Stomach (tissue), 8 donors: ENCODE measurements at regions not wholly inside any gene's neighbourhood (a gene's known extent, or its start where the extent isn't known, plus 50 kb on each side); places are given as distances from the start of the nearest gene placed in this dataset.

Experiments used
- DNase-seq, 2 donors: peaks; one replicate each; pipeline versions ENCODE4 v3.0.0 to v3.0.0-alpha.2; 2013 to 2019
- H3K27ac ChIP-seq, 5 donors: fragments of 200-600 bp in 4 of 5; sonication (generic) in 4 of 5; one replicate each; pipeline ENCODE4 v1.5.1; 2013 to 2019; ENCODE audit warnings: mild to moderate bottlenecking in 1 of 5, moderate library complexity in 1 of 5
- H3K27me3 ChIP-seq, 3 donors: fragments of 200-600 bp; sonication (generic); one replicate each; pipeline ENCODE4 v1.5.1; 2017 to 2019; ENCODE audit warnings: mixed run types in 1 of 3
- H3K36me3 ChIP-seq, 4 donors: fragments of 200-600 bp; sonication (generic); 1 replicate in 3 of 4; 2 replicates in 1 of 4; pipeline ENCODE4 v1.5.1; 2016 to 2019
- H3K4me1 ChIP-seq, 4 donors: fragments of 200-600 bp; sonication (generic); one replicate each; pipeline ENCODE4 v1.5.1; 2016 to 2019
- H3K4me3 ChIP-seq, 4 donors: fragments of 200-600 bp; sonication (generic) in 3 of 4; one replicate each; pipeline ENCODE4 v1.5.1; 2016 to 2019; ENCODE audit warnings: mild to moderate bottlenecking in 1 of 4
- H3K9me3 ChIP-seq, 4 donors: fragments of 200-600 bp; sonication (generic); one replicate each; pipeline ENCODE4 v1.5.1; 2016 to 2019
- EP300 ChIP-seq: sonication (generic); formaldehyde crosslinking; IDR thresholded peaks from one replicate; pipeline ENCODE4 v1.6.1; 2017; ENCODE audit warnings: antibody characterized with exemption
- POLR2A ChIP-seq, 4 donors: fragments of 450-650 bp; IDR thresholded peaks; one replicate each; pipeline ENCODE4 v1.6.1; 2016; ENCODE audit warnings: antibody characterized with exemption in 4 of 4, control low read depth in 2 of 4, mild to moderate bottlenecking in 1 of 4, moderate library complexity in 1 of 4
- POLR2AphosphoS5 ChIP-seq, 3 donors: sonication (generic); formaldehyde crosslinking; IDR thresholded peaks; one replicate each; pipeline ENCODE4 v1.6.1; 2016; ENCODE audit warnings: antibody characterized with exemption in 3 of 3
- WGBS, 5 donors: extraction: QIAGEN DNeasy Blood & Tissue Kit in 3 of 5; methylation state at CpG; one replicate each; pipeline versions ENCODE4 v1.1.5 to v1.1.7; 2013 to 2018; 5-methylcytosine and 5-hydroxymethylcytosine counted together
- intact Hi-C: fragments of 100-400 bp; cut with DNase I; formaldehyde crosslinking; loops from one replicate; pipeline ENCODE4 v1.15.1; 2023; ENCODE audit warnings: low total_unique reads
- TF ChIP-seq, protein P1 (sequence below), 7 experiments: fragments of 450-650 bp in 4 of 7; fragments of 200-600 bp in 3 of 7; sonication (generic) in 3 of 7; IDR thresholded peaks; one replicate each; pipeline ENCODE4 v1.5.1; 2016 to 2019; ENCODE audit warnings: antibody characterized with exemption in 7 of 7, control low read depth in 2 of 7, mild to moderate bottlenecking in 1 of 7
- donor health status: healthy with polysubstance abuse.
- donor health status: Bipolar disorder and iron deficiency.
- donor health status: healthy.

DNA sequence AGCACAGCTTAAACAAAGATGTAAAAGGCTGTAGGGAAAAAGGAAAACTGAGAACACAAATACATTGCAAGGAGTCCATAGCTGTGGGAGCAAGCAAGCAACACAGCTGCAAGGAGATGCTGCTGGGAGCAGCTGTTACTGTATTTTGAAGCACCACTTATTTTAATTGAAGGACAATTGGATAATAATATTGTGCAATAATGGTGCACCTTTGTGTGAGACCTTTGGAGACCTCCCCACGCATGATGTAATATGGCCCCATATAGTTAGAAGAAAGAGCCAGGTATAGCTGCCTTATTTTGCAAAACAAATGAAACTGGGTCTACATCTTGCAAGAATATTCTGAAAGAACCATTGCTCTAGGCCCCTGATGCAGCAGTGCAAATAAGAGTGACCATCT is 191.1 kb upstream of the KIRREL3 start:
- intact Hi-C loops = no loop called here
- H3K27ac ChIP-seq = no peak overlapping the region
- TF ChIP-seq EP300 (no peak), POLR2AphosphoS5 (IDR thresholded peaks at IDR 0.05) (no peak), POLR2A (IDR thresholded peaks at IDR 0.05) (no peak)
- TF ChIP-seq, protein P1, sequence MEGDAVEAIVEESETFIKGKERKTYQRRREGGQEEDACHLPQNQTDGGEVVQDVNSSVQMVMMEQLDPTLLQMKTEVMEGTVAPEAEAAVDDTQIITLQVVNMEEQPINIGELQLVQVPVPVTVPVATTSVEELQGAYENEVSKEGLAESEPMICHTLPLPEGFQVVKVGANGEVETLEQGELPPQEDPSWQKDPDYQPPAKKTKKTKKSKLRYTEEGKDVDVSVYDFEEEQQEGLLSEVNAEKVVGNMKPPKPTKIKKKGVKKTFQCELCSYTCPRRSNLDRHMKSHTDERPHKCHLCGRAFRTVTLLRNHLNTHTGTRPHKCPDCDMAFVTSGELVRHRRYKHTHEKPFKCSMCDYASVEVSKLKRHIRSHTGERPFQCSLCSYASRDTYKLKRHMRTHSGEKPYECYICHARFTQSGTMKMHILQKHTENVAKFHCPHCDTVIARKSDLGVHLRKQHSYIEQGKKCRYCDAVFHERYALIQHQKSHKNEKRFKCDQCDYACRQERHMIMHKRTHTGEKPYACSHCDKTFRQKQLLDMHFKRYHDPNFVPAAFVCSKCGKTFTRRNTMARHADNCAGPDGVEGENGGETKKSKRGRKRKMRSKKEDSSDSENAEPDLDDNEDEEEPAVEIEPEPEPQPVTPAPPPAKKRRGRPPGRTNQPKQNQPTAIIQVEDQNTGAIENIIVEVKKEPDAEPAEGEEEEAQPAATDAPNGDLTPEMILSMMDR (IDR thresholded peaks at IDR 0.05) = no peak
- no peaks in the 10 kb centered on the region for H3K36me3 ChIP-seq
- H3K9me3 ChIP-seq = no peaks in the 10 kb centered on the region
- H3K27me3 ChIP-seq = no peaks in the 10 kb centered on the region
- no peak for DNase-seq
- 79 to 92% (median 89%) methylated on average over 1 of the region's 1 CpG for WGBS, 5 donors
- no peak overlapping the region for H3K4me3 ChIP-seq
- no peaks in the 10 kb centered on the region for H3K4me1 ChIP-seq

DNA sequence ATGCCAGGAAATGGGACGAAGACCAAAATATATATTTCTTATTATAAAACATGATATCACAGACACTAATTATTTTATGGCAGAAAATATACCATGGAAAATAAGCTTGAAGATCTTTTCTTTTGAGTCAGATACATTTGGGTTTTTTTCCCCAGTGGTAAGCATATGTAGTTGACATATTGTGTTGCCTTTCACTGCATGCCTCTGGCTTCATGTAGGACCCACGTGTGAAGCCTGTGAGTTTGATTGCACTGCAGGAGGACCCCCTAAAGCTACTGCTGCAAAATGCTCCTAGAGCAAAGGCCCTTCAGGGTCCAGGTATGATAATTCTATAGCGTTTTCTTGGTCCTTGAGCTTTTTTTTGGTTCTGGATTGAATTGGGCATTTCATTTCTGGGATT is 190.7 kb upstream of the KIRREL3 start:
- no peaks in the 10 kb centered on the region for H3K36me3 ChIP-seq
- H3K27ac ChIP-seq = no peak overlapping the region
- H3K4me3 ChIP-seq = no peak overlapping the region
- DNase-seq = no peak
- no peaks in the 10 kb centered on the region for H3K4me1 ChIP-seq
- WGBS, 5 donors = 53 to 73% (median 55%) methylated on average over 3 of the region's 3 CpGs
- intact Hi-C loops = no loop called here
- H3K27me3 ChIP-seq = no peaks in the 10 kb centered on the region
- TF ChIP-seq, protein P1 (IDR thresholded peaks at IDR 0.05) = no peak
- no peak for TF ChIP-seq POLR2AphosphoS5 (IDR thresholded peaks at IDR 0.05)
- no peak for TF ChIP-seq POLR2A (IDR thresholded peaks at IDR 0.05)
- no peak for TF ChIP-seq EP300
- no peaks in the 10 kb centered on the region for H3K9me3 ChIP-seq

DNA sequence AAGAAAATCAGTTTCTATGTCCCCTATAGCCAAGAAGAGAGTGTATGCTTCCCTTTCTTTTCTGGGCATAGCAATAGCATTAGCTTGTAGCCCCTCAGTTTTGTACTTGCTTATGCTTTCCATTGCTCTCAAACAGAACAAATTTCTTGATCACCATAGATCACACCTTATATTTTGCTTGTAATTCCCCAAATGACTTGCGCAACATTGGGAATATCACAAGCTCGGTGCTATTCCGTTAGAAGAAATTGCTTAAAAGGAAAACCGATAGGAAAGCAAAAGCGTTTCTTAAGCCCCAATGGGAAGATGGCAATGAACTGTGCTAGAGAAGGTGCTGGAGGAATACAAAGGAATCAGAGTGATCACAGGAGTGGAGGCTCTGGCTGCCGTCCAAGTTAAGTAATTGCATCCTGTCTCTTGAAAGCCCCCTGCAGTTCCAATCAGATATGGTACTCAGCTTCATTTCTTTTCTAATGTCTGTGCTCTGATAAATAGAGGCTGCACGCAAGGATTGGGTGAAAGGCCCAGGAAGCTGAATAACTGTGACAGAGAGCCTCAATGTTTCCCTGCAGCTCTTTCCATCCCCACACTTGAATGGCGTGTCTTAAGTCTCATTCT is 182.1 kb upstream of the KIRREL3 start:
- TF ChIP-seq POLR2A (IDR thresholded peaks at IDR 0.05) = no peak
- TF ChIP-seq POLR2AphosphoS5 (IDR thresholded peaks at IDR 0.05) = no peak
- no peak for TF ChIP-seq EP300
- H3K4me1 ChIP-seq = no peaks in the 10 kb centered on the region
- H3K9me3 ChIP-seq = no peaks in the 10 kb centered on the region
- no peaks in the 10 kb centered on the region for H3K27me3 ChIP-seq
- intact Hi-C loops = no loop called here
- H3K4me3 ChIP-seq = no peak overlapping the region
- 72 to 79% (median 72%) methylated on average over 8 of the region's 8 CpGs for WGBS, 5 donors
- no peak overlapping the region for H3K27ac ChIP-seq
- no peaks in the 10 kb centered on the region for H3K36me3 ChIP-seq
- no peak for DNase-seq

DNA sequence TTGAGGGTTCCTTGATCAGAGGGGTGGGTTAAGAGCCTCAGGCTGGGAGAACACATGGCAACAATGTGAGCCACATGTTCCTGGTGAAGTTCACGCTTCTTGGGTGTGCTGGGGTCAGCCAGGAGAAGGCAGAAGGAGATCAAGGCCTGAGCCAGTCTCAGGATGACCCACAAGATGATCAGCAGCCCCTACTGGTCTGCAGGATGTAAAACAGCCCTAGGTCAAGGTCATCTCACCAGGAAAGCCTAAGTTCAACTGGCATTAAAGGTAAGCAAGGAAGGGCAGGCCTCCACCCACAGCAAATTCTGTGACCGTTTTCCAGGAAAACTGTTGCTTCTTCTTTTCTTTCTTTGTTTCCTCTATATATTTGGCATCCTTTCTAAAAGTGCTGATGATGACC is 156.7 kb upstream of the KIRREL3 start:
- TF ChIP-seq, protein P1 (IDR thresholded peaks at IDR 0.05) = no peak
- TF ChIP-seq POLR2A (IDR thresholded peaks at IDR 0.05) (no peak), POLR2AphosphoS5 (IDR thresholded peaks at IDR 0.05) (no peak), EP300 (no peak)
- Histone ChIP-seq H3K36me3 (no peaks in the 10 kb centered on the region), H3K9me3 (no peaks in the 10 kb centered on the region), H3K4me3 (no peak overlapping the region), H3K27ac (no peak overlapping the region), H3K4me1 (no peaks in the 10 kb centered on the region), H3K27me3 (peaks cover 0 to 4% (median 0%) of the 10 kb centered on the region in 3 donors)
- WGBS, 5 donors = 68 to 81% (median 74%) methylated on average over 2 of the region's 2 CpGs
- intact Hi-C loops = no loop called here
- DNase-seq = no peak

DNA sequence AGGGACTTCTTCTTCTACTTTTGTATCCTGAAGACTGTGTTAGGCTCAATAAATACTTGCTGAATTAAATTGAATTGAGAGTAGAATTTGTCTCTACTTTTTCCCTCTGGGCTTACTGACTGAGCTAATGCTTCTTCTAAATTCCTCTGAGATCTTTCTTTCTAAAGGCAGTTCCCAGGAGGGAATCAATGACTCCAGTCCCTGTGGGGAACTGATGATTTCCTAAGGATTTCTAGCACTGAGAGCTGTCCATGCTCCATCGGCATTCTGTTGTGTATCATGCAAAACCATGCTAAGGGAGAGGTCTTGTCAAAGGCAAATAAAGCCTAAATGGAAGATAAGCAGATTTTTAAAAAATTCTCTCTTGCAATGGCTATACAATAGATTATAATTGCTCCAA is 148.8 kb upstream of the KIRREL3 start:
- Histone ChIP-seq H3K9me3 (no peaks in the 10 kb centered on the region), H3K4me1 (no peaks in the 10 kb centered on the region), H3K27me3 (no peaks in the 10 kb centered on the region), H3K4me3 (no peak overlapping the region), H3K36me3 (no peaks in the 10 kb centered on the region), H3K27ac (no peak overlapping the region)
- WGBS, 5 donors = 56 to 75% (median 62%) methylated on average over 1 of the region's 1 CpG
- DNase-seq = no peak
- intact Hi-C loops = no loop called here
- no peak for TF ChIP-seq POLR2AphosphoS5 (IDR thresholded peaks at IDR 0.05)
